ENCODE measurements at regions not wholly inside any gene's neighbourhood (a gene's known extent, or its start where the extent isn't known, plus 50 kb on each side); places are given as distances from the start of the nearest gene placed in this dataset.

DNA sequence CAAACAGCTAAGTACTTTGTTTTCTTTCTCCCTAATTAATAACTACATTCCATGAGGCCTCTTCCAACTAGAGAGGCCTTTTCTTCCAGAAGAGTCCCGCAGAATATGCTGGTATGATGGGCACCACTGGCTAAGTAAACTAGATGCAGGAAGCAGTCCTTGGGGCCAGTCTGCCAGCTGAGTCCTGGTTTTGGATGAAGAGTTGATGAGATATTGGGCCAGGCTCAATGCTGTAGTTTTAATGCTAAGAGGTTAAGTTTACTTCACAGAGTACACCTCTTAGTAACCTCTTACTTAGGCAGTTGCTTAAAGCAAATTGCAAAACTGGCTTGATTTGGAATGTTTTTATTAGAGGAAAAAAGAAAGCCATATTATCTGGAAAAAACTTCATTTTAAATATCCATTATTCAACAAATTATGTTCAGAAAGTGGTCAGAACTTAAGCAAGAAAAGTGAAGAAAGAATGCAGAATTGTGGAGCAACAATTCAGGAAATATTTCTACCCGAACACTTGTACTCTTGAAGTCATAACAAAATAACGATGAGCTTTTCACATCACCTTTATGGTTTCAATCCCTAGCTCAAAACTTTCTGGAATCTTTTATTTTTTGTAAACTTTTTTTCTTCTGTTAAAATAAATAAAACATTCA, 178.4 kb upstream of the CDIN1 start:
- Histone ChIP-seq H3K4me3 (replicated peaks; ENCODE audit: low read depth, low read length) (no peak overlapping the region), H3K27me3 (replicated peaks; ENCODE audit: control insufficient read depth, insufficient read depth, low read length) (no peaks in the 10 kb centered on the region), H3K36me3 (ENCODE audit: control insufficient read depth, insufficient read depth, low read length) (no peaks in the 10 kb centered on the region)
- TF ChIP-seq CTCF (IDR thresholded peaks at IDR 0.05; ENCODE audit: insufficient read depth, low read length, poor library complexity, severe bottlenecking) = no peak
- no peak for DNase-seq (ENCODE audit: extremely low read depth, insufficient read length)

- no peak overlapping the region for H3K4me3 ChIP-seq (replicated peaks; ENCODE audit: low read depth, low read length)
- no peaks in the 10 kb centered on the region for H3K36me3 ChIP-seq (ENCODE audit: control insufficient read depth, insufficient read depth, low read length)
- no peaks in the 10 kb centered on the region for H3K27me3 ChIP-seq (replicated peaks; ENCODE audit: control insufficient read depth, insufficient read depth, low read length)
- no peak for TF ChIP-seq CTCF (IDR thresholded peaks at IDR 0.05; ENCODE audit: insufficient read depth, low read length, poor library complexity, severe bottlenecking)
- DNase-seq (ENCODE audit: extremely low read depth, insufficient read length) = no peak
Observed at GRCh38 chr15:36401586-36401966, 177.8 kb upstream of the CDIN1 start.

DNA sequence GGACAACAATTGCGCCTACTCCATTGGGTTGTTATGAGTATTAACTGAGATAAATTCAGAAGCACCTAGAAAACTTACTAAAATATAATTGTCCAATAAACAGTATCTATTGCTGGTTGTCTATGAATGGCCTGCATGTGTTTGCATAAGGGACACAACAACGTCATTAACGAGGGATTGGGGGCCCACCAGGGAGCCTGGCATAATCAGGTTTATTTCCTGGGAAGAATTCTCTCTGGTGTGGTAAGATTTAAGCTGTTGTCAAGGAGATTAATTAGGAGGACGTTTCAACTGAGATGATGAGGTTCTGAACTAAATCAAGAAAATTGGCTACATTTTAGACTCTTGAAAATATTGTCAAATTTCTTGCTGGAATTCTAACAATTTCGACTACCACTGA, 176.1 kb upstream of the CDIN1 start:
- no peak overlapping the region for H3K4me3 ChIP-seq (replicated peaks; ENCODE audit: low read depth, low read length)
- no peak for TF ChIP-seq CTCF (IDR thresholded peaks at IDR 0.05; ENCODE audit: insufficient read depth, low read length, poor library complexity, severe bottlenecking)
- no peak for DNase-seq (ENCODE audit: extremely low read depth, insufficient read length)
- H3K36me3 ChIP-seq (ENCODE audit: control insufficient read depth, insufficient read depth, low read length) = no peaks in the 10 kb centered on the region
- no peaks in the 10 kb centered on the region for H3K27me3 ChIP-seq (replicated peaks; ENCODE audit: control insufficient read depth, insufficient read depth, low read length)

GRCh38 chr15:36406366-36406765, 173.1 kb upstream of the CDIN1 start:
- no peaks in the 10 kb centered on the region for H3K36me3 ChIP-seq (ENCODE audit: control insufficient read depth, insufficient read depth, low read length)
- H3K27me3 ChIP-seq (replicated peaks; ENCODE audit: control insufficient read depth, insufficient read depth, low read length) = no peaks in the 10 kb centered on the region
- TF ChIP-seq CTCF (IDR thresholded peaks at IDR 0.05; ENCODE audit: insufficient read depth, low read length, poor library complexity, severe bottlenecking) = no peak
- no peak for DNase-seq (ENCODE audit: extremely low read depth, insufficient read length)
- H3K4me3 ChIP-seq (replicated peaks; ENCODE audit: low read depth, low read length) = no peak overlapping the region

DNA sequence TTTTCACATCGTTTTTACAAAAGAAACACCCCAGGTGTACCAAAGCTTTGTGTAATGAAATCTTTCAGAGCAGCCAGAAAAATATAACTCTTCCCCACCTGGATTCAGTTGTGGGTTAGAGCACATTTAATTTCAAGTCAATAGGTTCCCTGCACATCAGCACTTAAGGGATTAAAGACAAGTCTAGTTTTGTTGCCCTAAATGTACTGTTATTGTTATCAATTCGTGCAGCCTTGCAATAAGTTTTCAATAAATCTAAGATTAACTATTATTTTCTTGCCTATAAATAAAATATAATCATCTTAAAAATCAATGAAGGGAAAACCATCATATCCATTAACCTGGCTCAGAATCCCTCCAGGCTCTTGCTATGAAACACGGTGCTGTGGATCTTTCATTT, 172.5 kb upstream of the CDIN1 start:
- no peak overlapping the region for H3K4me3 ChIP-seq (replicated peaks; ENCODE audit: low read depth, low read length)
- no peaks in the 10 kb centered on the region for H3K36me3 ChIP-seq (ENCODE audit: control insufficient read depth, insufficient read depth, low read length)
- H3K27me3 ChIP-seq (replicated peaks; ENCODE audit: control insufficient read depth, insufficient read depth, low read length) = no peaks in the 10 kb centered on the region
- TF ChIP-seq CTCF (IDR thresholded peaks at IDR 0.05; ENCODE audit: insufficient read depth, low read length, poor library complexity, severe bottlenecking) = no peak
- no peak for DNase-seq (ENCODE audit: extremely low read depth, insufficient read length)

DNA sequence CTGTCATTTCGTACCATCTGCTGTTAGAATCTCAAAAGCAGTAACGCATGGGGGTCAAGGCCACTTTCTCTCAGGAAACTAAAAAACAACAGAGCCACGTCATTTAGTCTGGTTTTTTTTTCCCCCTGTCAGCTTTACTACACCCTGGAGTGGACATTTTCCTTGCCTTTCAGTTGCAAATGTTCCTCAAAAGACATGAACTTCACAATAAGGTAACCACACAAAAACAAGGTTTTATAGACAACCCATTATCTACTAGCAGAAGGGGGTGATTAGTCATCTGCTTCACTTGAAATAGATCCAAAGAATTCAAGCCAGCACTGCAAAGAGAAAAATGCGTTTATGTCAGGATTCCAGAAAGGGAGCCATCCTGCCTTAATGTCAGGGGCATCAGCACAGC, 171.8 kb upstream of the CDIN1 start:
- H3K4me3 ChIP-seq (replicated peaks; ENCODE audit: low read depth, low read length) = no peak overlapping the region
- no peak for DNase-seq (ENCODE audit: extremely low read depth, insufficient read length)
- no peaks in the 10 kb centered on the region for H3K27me3 ChIP-seq (replicated peaks; ENCODE audit: control insufficient read depth, insufficient read depth, low read length)
- no peaks in the 10 kb centered on the region for H3K36me3 ChIP-seq (ENCODE audit: control insufficient read depth, insufficient read depth, low read length)
- no peak for TF ChIP-seq CTCF (IDR thresholded peaks at IDR 0.05; ENCODE audit: insufficient read depth, low read length, poor library complexity, severe bottlenecking)
